ENCODE measurements at regions not wholly inside any gene's neighbourhood (a gene's known extent, or its start where the extent isn't known, plus 50 kb on each side); places are given as distances from the start of the nearest gene placed in this dataset.

- H3K9me3 ChIP-seq, result no peaks in the 10 kb centered on the region
- no peaks in the 10 kb centered on the region for H3K27me3 ChIP-seq (replicated peaks in 1 of 7)
- H3K36me3 ChIP-seq, result no peaks in the 10 kb centered on the region
- H3K27ac ChIP-seq, result peak overlapping the region in 1 of 8 donors; percentile 39
- DNase-seq, result no peak
- no peak overlapping the region for H3K4me3 ChIP-seq
- WGBS, 5 donors, result 63 to 85% (median 76%) methylated on average over 2 of the region's 2 CpGs
- no peak for TF ChIP-seq CTCF (IDR thresholded peaks at IDR 0.05 in 8 of 11, conservative IDR thresholded peaks at IDR 0.05 in 3 of 11)
- no peak for TF ChIP-seq POLR2A (IDR thresholded peaks at IDR 0.05)
- TF ChIP-seq POLR2AphosphoS5 (IDR thresholded peaks at IDR 0.05), result no peak
- peaks cover 0 to 18% (median 4%) of the 10 kb centered on the region in 6 donors for H3K4me1 ChIP-seq
- intact Hi-C loops (cut with DNase I; ENCODE audit: low total_unique reads), result no loop called here
These were observed 73.9 kb upstream of the RGL1 start for GRCh38 chr1:183730886-183731573.

DNA sequence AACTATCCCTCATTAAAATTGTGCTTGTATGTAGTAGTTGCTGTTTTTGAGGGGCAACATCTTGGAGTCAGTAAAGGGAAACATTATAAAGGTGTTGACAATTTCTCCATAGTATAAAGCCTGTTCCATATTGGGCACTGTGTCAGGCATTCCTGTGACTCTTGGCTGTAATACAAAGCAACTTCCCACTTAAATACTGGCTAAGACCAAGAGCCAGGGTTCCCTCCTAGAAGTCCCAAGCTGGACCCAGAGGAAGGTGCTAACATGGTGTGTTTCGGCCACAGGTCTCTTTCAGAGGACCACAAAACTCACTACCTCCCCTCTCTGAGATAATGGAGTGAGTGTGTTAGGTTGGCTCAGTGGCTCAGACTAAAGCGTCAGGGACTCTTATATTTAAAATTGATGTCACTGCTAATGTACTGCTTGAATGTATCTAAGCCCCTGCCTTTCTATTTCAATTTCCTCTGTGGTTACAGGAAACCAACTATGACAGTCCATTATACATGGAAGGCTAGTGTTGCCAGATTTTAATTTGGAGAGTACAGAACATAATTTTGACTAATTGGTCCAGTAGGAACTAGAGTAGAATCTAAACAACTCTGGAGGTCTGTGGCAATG is 74.7 kb upstream of the RGL1 start:
- H3K9me3 ChIP-seq, result no peaks in the 10 kb centered on the region
- intact Hi-C loops (cut with DNase I; ENCODE audit: low total_unique reads), result no loop called here
- H3K4me3 ChIP-seq, result no peak overlapping the region
- WGBS, 5 donors, result 61 to 73% (median 70%) methylated on average over 2 of the region's 2 CpGs
- no peaks in the 10 kb centered on the region for H3K27me3 ChIP-seq (replicated peaks in 1 of 7)
- peaks cover 0 to 9% (median 3%) of the 10 kb centered on the region in 6 donors for H3K4me1 ChIP-seq
- TF ChIP-seq CTCF (IDR thresholded peaks at IDR 0.05 in 8 of 11, conservative IDR thresholded peaks at IDR 0.05 in 3 of 11) (no peak), POLR2AphosphoS5 (IDR thresholded peaks at IDR 0.05) (no peak), POLR2A (IDR thresholded peaks at IDR 0.05) (no peak)
- DNase-seq, result no peak
- no peaks in the 10 kb centered on the region for H3K36me3 ChIP-seq
- no peak overlapping the region for H3K27ac ChIP-seq

DNA sequence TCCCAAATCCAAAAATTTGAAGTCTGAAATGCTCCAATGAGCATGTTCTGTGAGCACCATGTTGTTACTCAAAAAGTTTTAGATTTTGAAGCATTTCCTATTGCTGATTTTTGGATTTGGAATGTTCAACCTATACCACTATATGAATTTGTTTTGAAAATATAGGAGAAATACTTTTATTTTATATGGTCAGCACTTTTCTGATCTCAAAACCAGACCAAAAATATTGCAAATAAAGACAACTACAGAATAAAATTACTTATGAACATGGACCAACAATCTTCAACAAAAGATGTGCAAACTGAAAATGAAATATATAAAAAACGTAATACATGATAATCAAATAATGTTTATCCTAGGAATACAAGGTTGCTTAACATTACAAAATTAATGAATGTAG is 73.7 kb upstream of the APOBEC4 start:
- Histone ChIP-seq H3K27me3 (replicated peaks in 1 of 7) (no peaks in the 10 kb centered on the region), H3K9me3 (no peaks in the 10 kb centered on the region), H3K27ac (no peak overlapping the region), H3K4me1 (peaks cover 0 to under 1% (median 0%) of the 10 kb centered on the region in 6 donors), H3K36me3 (no peaks in the 10 kb centered on the region), H3K4me3 (no peak overlapping the region)
- no peak for DNase-seq
- intact Hi-C loops (cut with DNase I; ENCODE audit: low total_unique reads), result no loop called here
- WGBS, 5 donors, result 88 to 98% (median 91%) methylated on average over 1 of the region's 1 CpG
- TF ChIP-seq POLR2A (IDR thresholded peaks at IDR 0.05) (no peak), POLR2AphosphoS5 (IDR thresholded peaks at IDR 0.05) (no peak), CTCF (IDR thresholded peaks at IDR 0.05 in 8 of 11, conservative IDR thresholded peaks at IDR 0.05 in 3 of 11) (no peak)

DNA sequence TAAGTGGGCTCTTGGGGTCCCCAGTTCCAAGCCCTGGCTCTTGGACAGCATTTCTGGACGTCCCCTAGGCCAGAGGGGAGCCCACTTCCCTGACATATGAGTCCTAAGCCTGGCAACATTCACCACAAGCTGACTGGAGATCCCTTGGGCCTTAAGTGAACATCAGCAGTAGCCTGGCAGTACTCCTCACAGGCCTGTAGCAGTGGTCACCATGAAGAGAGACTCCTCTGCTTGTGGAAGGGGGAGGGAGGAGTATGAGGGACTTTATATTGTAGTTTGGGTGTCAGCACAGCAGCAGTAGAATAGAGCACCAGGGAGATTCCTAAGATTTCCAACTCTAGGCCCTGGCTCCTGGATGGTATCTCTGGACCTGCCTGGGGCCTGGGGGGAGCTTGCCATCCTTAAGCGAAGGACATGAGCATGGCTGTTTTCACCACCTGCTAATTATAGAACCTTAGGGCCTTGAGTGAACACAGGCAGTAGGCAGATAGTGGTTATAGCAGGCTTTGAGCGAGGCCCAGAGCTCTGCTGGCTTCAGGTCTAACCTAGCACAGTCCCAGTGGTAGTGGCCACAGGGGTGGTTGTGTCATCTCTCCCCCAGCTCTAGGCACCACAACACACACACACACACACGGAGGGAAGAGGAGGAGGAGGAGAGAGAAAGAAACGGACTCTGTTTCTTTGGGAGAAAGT is 71.4 kb upstream of the APOBEC4 start:
- 73 to 90% (median 84%) methylated on average over 4 to 5 of the region's 5 CpGs for WGBS, 5 donors
- H3K9me3 ChIP-seq, result no peaks in the 10 kb centered on the region
- no peaks in the 10 kb centered on the region for H3K4me1 ChIP-seq
- DNase-seq, result no peak
- no peak overlapping the region for H3K4me3 ChIP-seq
- H3K36me3 ChIP-seq, result no peaks in the 10 kb centered on the region
- no peak overlapping the region for H3K27ac ChIP-seq
- H3K27me3 ChIP-seq (replicated peaks in 1 of 7), result no peaks in the 10 kb centered on the region
- no peak for TF ChIP-seq POLR2AphosphoS5 (IDR thresholded peaks at IDR 0.05)
- TF ChIP-seq CTCF (IDR thresholded peaks at IDR 0.05 in 8 of 11, conservative IDR thresholded peaks at IDR 0.05 in 3 of 11), result no peak
- no peak for TF ChIP-seq POLR2A (IDR thresholded peaks at IDR 0.05)
- intact Hi-C loops (cut with DNase I; ENCODE audit: low total_unique reads), result no loop called here
